IPS DF 4.7 (cell line): ENCODE measurements at regions not wholly inside any gene's neighbourhood (a gene's known extent, or its start where the extent isn't known, plus 50 kb on each side); places are given as distances from the start of the nearest gene placed in this dataset.

Experiments
- DNase-seq: peaks from one replicate; pipeline ENCODE4 v3.0.0-alpha.2; 2013; ENCODE audit warnings: low spot score; ENCODE audit errors: extremely low read depth

DNA sequence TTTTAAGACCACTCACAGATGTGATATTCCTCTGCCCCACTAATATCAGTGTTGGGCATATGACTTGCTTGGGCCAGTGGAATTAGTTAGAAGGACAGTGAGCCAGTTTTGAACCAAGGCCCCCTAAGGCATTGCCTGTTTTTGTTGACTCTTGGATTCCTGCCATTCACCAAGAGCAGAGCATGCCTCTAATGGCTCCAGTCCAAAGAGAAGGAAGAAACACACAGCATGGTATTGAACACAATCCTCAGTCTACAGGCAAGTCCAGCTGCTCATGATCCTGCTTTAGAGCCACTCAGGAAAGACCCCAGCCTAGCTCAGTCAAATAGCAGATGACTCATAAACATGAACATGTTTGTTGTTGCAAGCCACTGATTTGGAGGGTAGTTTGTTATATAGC lies 1201.5 kb downstream of the BCL11B start:
- no peak for DNase-seq

DNA sequence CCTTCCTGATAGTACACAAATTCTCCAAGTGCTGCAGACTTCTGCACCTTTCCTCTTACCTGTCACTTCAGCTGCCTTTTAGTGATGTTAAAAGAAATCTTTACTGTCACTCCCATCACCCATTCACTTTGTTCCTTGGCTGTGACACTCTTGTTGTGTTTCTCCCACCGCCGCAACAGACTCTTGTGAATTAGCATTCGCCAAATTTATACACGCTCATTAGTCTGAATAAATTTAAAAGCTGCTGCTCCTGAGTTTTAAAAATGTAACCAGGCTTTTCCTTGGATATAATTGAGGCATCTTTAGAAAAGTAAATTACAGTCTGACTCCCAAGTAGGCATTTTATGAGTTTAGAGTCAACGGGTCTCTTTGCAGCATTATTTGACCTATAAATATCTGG lies 1197.9 kb downstream of the BCL11B start:
- DNase-seq: no peak

DNA sequence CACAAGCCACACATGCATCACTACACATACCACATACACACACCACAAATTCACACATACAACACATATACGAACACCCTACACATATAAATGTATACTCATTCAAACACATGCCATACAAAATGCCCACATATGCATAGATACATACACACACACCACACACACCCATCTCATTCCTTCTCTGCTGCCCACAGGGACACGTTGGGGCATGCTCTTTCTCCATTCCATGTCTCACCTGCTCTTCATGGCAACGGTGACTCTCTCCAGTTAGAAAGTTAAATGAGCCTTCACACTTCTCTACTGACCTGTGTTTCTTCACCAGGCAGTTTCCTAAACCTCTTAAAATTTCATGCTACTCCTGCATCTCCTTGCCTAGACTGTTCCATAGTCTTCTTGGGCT lies 1194.8 kb downstream of the BCL11B start:
- DNase-seq: no peak

DNA sequence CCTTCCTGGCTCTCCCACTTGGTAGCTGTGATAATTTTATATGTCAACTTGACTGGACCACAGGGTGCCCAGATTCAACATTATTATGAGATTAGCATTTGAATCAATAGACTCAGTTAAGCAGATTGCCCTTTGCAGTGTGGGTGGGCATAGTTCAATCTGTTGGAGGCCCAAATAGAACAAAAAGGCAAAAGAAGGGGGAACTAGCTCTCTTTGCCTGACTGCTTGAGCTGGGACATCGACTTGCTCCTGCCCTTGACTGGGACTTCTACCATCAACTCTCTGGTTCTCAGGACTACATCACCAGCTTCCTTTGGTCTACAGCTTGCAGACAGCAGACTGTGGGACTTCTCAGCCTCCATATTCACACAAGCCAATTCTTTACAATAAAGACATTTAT lies 1189.2 kb downstream of the BCL11B start:
- DNase-seq: no peak

DNA sequence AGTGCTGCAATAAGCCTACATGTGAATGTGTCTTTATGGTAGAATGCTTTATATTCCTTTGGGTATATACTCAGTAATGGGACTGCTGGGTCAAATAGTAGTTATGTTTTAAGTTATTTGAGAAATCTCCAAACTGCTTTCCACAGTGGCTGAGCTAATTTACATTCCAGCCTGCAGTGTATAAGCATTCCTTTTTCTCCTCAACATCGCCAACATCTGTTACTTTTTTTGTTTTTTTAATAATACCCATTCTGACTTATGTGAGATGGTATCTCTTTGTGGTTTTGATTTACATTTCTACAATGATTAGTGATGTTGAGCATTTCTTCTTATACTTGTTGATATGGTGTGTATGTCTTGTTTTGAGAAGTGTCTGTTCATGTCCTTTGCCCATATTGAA lies 1186.2 kb downstream of the BCL11B start:
- DNase-seq: no peak

DNA sequence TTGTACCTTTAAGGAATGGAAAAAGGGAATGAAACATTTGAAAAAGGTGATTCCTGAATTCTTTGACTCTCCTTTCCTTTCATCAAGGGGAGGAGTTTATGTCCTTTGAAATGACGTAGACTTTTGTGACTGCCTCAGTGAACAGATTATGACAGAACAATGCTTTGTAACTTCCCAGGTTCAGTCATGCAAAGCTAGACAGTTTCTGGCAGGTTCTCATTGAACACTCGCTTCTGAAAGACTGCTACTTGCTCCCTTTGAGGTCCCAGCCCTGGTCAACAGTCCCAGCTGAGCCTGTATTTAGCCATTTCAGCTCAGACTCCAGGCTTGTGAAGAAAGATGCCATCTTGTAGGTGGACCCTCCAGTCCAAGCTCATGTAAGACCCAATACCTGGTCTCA lies 1178.9 kb downstream of the BCL11B start:
- no peak for DNase-seq

DNA sequence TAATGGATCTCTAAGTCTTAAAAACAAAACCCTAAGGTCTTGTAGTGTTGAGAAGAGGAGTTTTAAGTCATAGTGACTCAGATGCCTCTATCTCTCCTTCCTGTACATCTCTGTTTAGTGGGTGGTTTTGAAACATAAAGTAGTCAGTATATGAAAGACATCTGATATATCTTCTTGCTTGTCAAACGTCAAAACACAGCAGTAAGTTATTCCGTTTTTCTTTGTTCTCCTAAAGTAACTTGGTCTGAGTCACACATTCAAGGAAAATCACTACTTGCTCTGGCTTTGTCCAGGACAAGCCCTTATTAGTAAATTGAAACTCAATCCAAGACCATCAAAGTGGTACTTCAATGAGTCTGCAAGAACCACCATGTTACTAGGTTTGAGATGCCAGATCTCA lies 1172.5 kb downstream of the BCL11B start:
- DNase-seq: no peak

DNA sequence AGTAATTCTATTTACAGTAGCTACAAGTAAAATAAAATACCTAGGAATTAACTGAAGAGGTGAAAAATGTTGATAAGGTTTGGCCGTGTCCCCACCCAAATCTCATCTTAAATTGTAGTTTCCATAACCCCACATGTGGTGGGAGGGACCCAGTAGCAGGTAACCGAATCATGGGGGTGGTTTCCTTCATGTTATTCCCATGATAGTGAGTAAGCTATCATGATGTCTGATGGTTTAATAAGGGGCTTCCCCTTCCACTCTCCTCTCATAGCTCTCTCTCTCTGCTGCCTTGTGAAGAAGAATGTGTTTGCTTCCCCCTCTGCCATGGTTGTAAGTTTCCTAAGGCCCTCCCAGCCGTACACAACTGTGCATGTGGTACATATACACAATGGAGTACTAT lies 1170.7 kb downstream of the BCL11B start:
- no peak for DNase-seq

DNA sequence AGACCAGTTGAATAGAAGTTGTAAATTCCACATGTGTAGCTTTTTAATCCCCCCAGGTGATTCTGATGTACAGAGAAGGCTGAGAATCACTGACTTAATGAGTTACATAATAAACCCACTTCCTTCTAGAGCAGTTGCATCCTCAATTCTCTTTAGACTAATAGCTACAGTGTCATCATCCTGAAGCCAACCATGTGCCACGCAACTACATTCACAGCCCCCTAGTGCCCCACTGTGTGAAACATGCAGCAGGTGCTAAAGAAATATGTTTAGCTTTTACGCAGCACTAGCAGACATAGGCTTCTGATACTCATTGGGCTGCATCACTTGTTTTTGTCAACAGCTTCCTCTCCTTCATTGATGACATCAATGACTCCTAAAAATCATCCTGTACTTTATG lies 1168.3 kb downstream of the BCL11B start:
- DNase-seq: no peak

DNA sequence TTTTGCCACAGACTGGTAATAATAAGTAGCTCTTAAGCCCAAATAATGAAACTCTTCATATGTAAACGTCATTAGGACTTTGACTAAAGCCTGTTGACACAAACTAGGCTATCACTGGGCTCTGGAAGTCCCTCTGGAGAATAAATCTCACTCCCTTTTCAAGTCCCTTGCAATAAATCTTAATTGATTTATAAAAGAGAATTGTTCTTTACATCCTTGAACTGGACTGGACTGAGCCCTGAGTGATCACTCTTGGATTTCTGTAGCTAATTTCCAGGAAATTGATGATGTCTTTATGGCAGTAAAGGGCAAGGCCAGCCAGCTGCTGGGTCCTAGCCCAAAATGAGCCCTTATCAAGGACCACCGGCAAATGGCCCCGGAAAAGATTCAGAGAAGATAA lies 1162.7 kb downstream of the BCL11B start:
- DNase-seq: no peak

DNA sequence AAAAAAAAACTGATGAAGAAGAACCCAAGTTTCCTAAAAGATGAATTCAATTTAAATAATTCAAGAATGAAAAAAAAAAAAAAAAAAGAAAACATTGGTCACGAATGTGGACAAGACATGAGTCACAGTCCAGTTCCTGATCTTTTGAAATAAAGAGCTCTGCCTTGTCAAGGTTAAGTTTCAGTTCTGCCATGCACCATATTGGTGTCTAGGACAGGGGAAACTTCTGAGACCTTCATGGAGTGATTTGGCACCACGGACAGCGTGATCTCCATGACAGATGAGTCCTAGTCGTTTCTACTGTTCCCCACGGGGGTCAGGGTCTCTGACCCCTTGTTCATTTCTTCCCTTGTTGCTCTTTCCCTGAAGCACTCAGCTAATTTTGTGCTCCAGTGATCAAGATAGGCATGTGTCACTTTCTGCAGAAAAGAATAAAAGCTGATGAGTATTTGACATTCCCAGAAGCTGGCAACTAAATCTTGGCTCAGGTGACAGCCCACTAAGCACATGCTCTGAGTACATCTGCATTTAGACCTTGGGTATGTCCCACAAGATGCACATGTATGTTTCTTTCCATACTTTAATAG lies 1159.7 kb downstream of the BCL11B start:
- no peak for DNase-seq

DNA sequence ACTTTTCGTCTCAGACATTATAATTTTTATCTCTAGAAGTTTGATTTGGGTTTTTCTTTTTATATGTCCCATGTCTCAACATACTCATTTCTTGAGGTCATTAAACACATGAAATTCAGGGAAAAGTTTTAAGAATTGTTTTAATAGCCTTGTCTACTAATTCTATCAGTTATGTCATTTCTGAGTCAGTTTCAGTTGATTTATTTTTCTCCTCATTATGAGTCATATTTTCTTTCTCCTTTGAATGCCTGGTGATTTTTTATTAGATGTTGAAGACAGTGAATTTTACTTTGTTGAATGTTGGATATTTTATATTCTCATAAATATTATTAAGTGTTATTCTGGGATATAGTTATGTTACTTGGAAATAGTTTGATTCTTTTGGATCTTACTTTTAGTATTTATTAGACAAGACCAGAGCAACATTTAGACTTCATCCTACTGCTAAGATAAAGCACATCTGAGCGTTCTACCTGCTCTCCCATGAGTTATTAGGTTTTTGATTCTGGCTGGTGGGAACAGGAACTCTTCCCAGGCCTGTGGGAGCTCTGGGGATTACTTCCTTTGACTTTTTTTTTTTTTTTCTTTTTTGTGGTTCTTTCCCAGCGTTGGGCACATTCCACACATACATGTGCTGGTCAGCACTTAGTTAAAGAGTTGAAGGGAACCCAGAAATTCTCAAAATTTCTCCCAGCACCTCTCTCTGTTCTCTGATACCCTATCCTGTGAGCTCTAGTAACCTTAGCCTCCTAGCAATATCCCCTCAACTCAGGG lies 1157.7 kb downstream of the BCL11B start:
- no peak for DNase-seq

DNA sequence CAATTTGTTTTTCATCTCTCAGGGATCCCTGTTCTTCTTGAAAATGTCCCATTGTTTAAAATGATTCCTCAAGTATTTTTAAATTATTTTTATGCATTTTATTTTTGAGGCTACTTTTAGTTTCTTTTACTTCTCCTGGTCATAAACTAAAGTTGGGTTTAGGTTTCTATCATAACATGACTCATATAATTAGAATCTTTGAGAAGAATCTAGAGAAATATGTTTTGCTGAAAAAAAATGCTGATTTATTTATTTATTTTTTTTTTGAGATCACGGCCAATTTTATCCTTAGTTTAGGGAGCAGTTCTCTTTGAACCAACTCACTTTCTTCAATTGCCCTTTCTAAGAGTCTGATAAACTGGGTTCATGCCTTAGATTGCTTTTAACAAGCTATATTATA lies 1157.1 kb downstream of the BCL11B start:
- no peak for DNase-seq

DNA sequence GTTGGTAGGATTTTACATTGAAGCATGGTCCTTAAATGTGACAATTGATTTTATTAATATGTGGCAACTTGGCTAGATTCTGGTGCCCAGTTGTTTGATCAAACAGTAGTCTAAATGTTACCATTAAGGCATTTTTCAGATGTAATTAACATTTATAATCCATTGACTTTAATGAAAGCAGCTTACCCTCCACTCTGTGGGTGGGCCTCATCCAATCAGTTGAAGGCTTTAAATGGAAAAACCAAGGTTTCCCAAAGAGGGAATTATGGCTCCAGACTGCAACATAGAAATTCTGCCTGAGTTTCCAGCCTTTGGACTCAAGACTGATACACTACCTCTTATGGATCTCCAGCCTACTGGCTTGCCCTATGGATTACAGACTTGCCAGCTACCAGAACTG lies 1153.2 kb downstream of the BCL11B start:
- no peak for DNase-seq

DNA sequence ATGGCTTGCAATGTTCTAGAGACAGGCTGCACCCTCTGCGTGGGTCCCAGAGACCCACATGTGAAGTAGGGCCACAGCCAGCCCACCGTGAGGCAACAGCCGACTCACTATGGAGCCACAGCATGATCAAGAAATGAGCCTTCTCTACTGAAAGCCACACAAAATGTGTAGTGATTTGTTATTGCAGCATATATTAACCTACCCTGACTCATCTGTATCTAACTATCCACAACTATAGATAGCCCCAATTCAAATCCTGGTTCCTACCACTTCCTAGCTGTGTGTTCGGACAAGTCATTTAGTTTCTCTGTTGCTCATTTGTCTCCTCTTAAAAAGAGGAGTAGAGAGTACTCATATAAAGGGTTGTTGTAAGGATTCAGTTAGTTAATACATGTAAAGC lies 1152.3 kb downstream of the BCL11B start:
- no peak for DNase-seq

DNA sequence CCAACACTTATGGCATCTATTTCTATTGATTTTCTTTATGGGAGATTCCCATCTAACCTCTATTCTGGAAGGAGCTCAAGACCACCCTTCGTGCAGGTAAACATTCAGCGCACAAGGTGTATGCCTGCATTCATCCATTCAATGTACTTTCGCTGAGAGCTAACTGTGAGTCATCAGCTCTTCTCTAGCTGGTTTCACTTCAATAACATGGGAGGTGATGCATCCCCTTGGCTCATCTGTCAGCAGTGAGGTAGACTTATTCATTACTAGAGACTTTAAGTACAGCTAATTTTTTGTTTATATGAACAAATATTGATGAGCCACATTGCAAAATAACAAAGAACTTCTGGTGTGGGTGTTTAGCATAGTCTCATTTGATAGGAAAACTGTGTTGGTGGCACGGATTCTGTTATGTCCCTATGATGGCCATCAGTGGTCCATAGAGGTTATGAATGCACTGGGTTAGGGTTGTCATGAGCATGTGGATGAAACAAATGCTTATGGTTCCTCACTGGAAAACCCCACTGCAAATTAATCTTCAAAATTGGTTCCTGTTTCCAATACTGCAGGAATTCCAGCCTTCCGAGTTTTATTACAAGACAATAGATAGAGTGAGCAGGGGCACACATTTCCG lies 1151.0 kb downstream of the BCL11B start:
- DNase-seq: no peak

DNA sequence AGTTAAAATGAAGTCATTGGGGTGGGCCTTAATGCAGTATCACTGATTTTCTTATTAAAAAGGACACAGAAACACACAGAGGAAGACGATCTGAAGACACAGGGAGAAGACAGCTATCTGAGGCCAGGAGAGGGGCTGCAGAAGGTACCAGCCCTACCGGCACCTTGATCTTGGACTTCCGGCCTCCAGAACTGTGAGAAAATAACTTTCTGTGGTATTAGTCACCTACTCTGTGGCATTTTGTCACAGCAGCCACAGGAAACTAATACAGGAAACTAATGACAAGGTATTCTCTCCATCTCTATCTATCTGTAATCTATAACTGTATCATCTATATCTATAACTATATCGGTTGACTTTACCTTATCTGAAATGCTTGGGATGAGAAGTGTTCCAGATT lies 1149.5 kb downstream of the BCL11B start:
- no peak for DNase-seq

DNA sequence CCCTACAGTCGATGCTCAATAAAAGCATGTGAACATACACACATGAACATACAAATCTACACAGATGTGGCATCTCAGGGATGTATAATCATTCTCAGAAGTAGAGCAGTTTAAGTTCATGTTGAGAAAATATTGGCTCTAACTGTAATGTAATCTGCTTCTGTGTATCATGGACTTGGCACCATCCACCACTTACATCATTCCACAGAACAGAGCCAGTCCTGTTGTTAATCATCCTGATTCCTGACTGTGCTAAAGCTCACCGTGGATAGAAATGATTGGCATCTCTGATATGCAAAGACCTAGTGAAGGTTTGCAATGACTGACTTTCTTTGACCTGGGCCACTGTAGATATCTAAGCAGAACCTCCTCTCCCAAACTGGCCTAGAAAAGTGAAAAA lies 1141.3 kb downstream of the BCL11B start:
- no peak for DNase-seq

DNA sequence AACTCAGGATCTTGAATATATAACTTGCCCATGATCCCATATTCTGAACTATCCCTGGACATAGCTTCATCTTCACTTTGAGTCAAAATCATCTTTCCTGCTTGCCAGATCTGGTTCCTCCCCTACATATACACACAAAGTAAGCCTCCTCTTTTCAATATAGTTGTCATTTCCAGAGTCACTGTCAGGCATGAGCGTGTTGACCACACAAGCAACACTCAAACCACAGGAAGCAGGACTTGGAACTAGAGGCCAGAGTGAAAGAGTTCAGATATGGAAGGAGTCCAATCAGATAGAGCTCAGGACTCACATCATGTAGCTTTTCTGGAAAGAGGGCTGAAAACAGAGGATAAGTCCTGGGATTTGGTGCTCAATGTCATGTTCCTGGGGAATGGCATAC lies 1140.6 kb downstream of the BCL11B start:
- DNase-seq: no peak

DNA sequence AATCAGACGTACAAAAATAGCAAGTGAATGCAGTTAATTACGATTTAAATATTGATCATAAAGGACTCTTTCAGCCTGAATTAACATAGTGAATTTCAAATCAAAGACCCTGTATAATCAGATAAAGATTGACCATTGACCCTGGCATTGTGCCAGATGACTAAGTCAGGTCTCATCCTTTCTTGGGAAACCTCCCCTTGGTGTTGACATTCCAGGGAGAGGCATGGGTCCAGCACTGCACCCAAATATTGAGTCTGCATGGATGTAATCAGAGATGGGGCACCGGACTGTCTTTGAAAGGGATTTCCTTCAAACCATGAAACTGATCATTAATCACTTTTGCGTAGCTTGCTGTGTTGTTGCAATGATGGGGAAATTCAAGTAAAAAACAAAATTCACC lies 1138.2 kb downstream of the BCL11B start:
- no peak for DNase-seq

DNA sequence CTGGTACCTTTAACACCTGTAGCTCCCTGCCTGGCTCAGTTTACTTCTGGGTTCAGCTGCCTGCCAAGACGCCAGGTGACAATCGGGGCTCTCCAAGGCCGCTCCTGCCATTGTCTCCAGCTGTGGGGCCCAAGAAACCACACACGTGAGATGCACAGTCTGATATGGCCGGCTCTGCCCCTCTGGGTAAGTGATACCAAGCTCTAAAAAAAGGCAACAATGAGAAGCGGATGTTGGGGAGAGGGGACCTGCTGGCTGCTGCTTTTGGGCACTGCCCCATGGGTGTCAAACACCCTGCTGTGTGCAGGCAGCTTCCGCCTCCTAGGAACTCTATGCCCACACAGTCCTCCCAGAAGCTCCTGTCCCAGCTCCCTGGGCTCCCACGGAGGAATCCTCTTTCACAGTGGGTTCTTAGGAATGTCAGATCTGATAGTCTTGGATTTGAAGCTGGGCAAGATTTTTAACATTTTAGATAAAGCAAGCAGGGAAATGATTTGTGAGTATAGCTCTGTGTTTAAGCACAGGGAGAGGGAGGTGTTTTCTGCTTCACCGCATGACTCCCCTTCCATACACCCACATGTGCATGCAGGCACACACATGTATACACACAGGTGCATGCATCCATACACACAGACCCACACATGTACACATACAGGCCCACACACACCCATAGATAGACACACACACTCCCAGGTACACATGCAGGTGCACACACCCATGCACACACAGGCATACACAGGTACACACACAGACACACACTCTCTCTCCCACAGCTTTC lies 1135.8 kb downstream of the BCL11B start:
- DNase-seq: no peak
